Testis (tissue), 2 donors: ENCODE measurements at regions not wholly inside any gene's neighbourhood (a gene's known extent, or its start where the extent isn't known, plus 50 kb on each side); places are given as distances from the start of the nearest gene placed in this dataset.

ENCODE experiments used
- DNase-seq: peaks from one replicate; pipeline ENCODE4 v3.0.0-alpha.2; 2019
- H3K27ac ChIP-seq, 2 donors: fragments of 200-600 bp; sonication (generic); one replicate each; pipeline ENCODE4 v1.5.1; 2019
- H3K27me3 ChIP-seq: fragments of 200-600 bp; sonication (generic); one replicate; pipeline ENCODE4 v1.5.1; 2019
- H3K36me3 ChIP-seq: fragments of 200-600 bp; sonication (generic); one replicate; pipeline ENCODE4 v1.5.1; 2017; ENCODE audit warnings: low read depth; ENCODE audit errors: missing control alignments
- H3K4me1 ChIP-seq: fragments of 200-600 bp; sonication (generic); one replicate; pipeline ENCODE4 v1.5.1; 2019
- H3K4me3 ChIP-seq, 2 donors: fragments of 200-600 bp; sonication (generic); one replicate each; pipeline ENCODE4 v1.5.1; 2017 to 2019
- H3K9me3 ChIP-seq: fragments of 200-600 bp; sonication (generic); one replicate; pipeline ENCODE4 v1.5.1; 2017
- CTCF ChIP-seq, 3 experiments: fragments of 450-650 bp in 2 of 3; fragments of 200-600 bp in 1 of 3; sonication (generic) in 1 of 3; IDR thresholded peaks; one replicate each; pipeline ENCODE4 v1.5.1; 2016 to 2019; ENCODE audit warnings: antibody characterized with exemption in 3 of 3, mild to moderate bottlenecking in 2 of 3, moderate library complexity in 1 of 3
- POLR2A ChIP-seq: fragments of 450-650 bp; IDR thresholded peaks from one replicate; pipeline ENCODE4 v1.6.1; 2017; ENCODE audit warnings: antibody characterized with exemption, mild to moderate bottlenecking, moderate library complexity
- WGBS, 2 donors: methylation state at CpG; one replicate each; pipeline ENCODE4 v1.1.5; 2018; 5-methylcytosine and 5-hydroxymethylcytosine counted together
- intact Hi-C: fragments of 100-400 bp; cut with DNase I; formaldehyde crosslinking; loops from one replicate; pipeline ENCODE4 v1.15.1; 2023; ENCODE audit warnings: low total_unique reads

- Histone ChIP-seq H3K9me3 (no peaks in the 10 kb centered on the region), H3K27me3 (no peaks in the 10 kb centered on the region), H3K4me1 (no peaks in the 10 kb centered on the region), H3K36me3 (no peaks in the 10 kb centered on the region), H3K27ac (no peak overlapping the region), H3K4me3 (no peak overlapping the region)
- DNase-seq, result no peak
- 77 to 89% methylated on average over 2 of the region's 2 CpGs for WGBS, 2 donors
- TF ChIP-seq POLR2A (no peak), CTCF (IDR thresholded peaks at IDR 0.05) (no peak)
- intact Hi-C loops, result no loop called here
These were observed 270.6 kb downstream of the ADGRA3 start for GRCh38 chr4:22245294-22245693.

- WGBS, 2 donors, result 59 to 68% methylated on average over 2 of the region's 2 CpGs
- no peaks in the 10 kb centered on the region for H3K4me1 ChIP-seq
- no peaks in the 10 kb centered on the region for H3K36me3 ChIP-seq
- intact Hi-C loops, result no loop called here
- no peak for TF ChIP-seq CTCF (IDR thresholded peaks at IDR 0.05)
- no peak for TF ChIP-seq POLR2A
- no peak for DNase-seq
- no peak overlapping the region for H3K27ac ChIP-seq
- H3K4me3 ChIP-seq, result no peak overlapping the region
- H3K27me3 ChIP-seq, result no peaks in the 10 kb centered on the region
- no peaks in the 10 kb centered on the region for H3K9me3 ChIP-seq
These were observed 274.5 kb downstream of the ADGRA3 start for GRCh38 chr4:22241415-22241814.

- no peak overlapping the region for H3K27ac ChIP-seq
- no peaks in the 10 kb centered on the region for H3K36me3 ChIP-seq
- H3K4me3 ChIP-seq, result no peak overlapping the region
- no peaks in the 10 kb centered on the region for H3K27me3 ChIP-seq
- no peaks in the 10 kb centered on the region for H3K4me1 ChIP-seq
- DNase-seq, result no peak
- 79 to 83% methylated on average over 4 of the region's 4 CpGs for WGBS, 2 donors
- H3K9me3 ChIP-seq, result no peaks in the 10 kb centered on the region
- intact Hi-C loops, result no loop called here
- TF ChIP-seq POLR2A, result no peak
- no peak for TF ChIP-seq CTCF (IDR thresholded peaks at IDR 0.05)
These were observed 275.1 kb downstream of the ADGRA3 start for GRCh38 chr4:22240814-22241213.

- H3K4me1 ChIP-seq, result no peaks in the 10 kb centered on the region
- H3K27me3 ChIP-seq, result no peaks in the 10 kb centered on the region
- TF ChIP-seq CTCF (IDR thresholded peaks at IDR 0.05) (peak in 1 of 3 experiments; percentile 18), POLR2A (no peak)
- peak; percentile 23 for DNase-seq
- H3K36me3 ChIP-seq, result no peaks in the 10 kb centered on the region
- no peaks in the 10 kb centered on the region for H3K9me3 ChIP-seq
- intact Hi-C loops, result no loop called here
- H3K27ac ChIP-seq, result no peak overlapping the region
- H3K4me3 ChIP-seq, result no peak overlapping the region
- WGBS, 2 donors, result 50 to 55% methylated on average over 5 of the region's 5 CpGs
These were observed 277.1 kb downstream of the ADGRA3 start for GRCh38 chr4:22238742-22239141.

- no peaks in the 10 kb centered on the region for H3K9me3 ChIP-seq
- no peak overlapping the region for H3K4me3 ChIP-seq
- H3K4me1 ChIP-seq, result no peaks in the 10 kb centered on the region
- H3K27me3 ChIP-seq, result no peaks in the 10 kb centered on the region
- no peaks in the 10 kb centered on the region for H3K36me3 ChIP-seq
- intact Hi-C loops, result no loop called here
- DNase-seq, result no peak
- WGBS, 2 donors, result 38 to 46% methylated on average over 10 of the region's 10 CpGs
- TF ChIP-seq POLR2A (no peak), CTCF (IDR thresholded peaks at IDR 0.05) (no peak)
- no peak overlapping the region for H3K27ac ChIP-seq
These were observed 277.9 kb downstream of the ADGRA3 start for GRCh38 chr4:22237846-22238494.
